D721Med (cell line): ENCODE measurements at regions not wholly inside any gene's neighbourhood (a gene's known extent, or its start where the extent isn't known, plus 50 kb on each side); places are given as distances from the start of the nearest gene placed in this dataset.

Experiments used
- DNase-seq: peaks from one replicate; pipeline ENCODE4 v3.0.0; 2011; ENCODE audit warnings: low spot score; ENCODE audit not compliant: insufficient read length
- FAIRE-seq: peaks from 2 replicates; lab custom pipeline; 2011; peaks lifted over from hg19 to GRCh38; lab: Jason Lieb, UNC
- TF ChIP-seq, protein P1 (sequence below): IDR thresholded peaks from 2 replicates; pipeline ENCODE4 v1.5.1; 2012; ENCODE audit warnings: mild to moderate bottlenecking, control low read depth; ENCODE audit not compliant: insufficient read depth; ENCODE audit errors: missing control alignments

GRCh38 chr4:135164601-135165000 is 963.0 kb upstream of the PABPC4L start:
- DNase-seq (no peak), FAIRE-seq (no peak)
- TF ChIP-seq, protein P1, sequence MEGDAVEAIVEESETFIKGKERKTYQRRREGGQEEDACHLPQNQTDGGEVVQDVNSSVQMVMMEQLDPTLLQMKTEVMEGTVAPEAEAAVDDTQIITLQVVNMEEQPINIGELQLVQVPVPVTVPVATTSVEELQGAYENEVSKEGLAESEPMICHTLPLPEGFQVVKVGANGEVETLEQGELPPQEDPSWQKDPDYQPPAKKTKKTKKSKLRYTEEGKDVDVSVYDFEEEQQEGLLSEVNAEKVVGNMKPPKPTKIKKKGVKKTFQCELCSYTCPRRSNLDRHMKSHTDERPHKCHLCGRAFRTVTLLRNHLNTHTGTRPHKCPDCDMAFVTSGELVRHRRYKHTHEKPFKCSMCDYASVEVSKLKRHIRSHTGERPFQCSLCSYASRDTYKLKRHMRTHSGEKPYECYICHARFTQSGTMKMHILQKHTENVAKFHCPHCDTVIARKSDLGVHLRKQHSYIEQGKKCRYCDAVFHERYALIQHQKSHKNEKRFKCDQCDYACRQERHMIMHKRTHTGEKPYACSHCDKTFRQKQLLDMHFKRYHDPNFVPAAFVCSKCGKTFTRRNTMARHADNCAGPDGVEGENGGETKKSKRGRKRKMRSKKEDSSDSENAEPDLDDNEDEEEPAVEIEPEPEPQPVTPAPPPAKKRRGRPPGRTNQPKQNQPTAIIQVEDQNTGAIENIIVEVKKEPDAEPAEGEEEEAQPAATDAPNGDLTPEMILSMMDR, result no peak

GRCh38 chr4:135144498-135144897 is 942.9 kb upstream of the PABPC4L start:
- DNase-seq (no peak), FAIRE-seq (no peak)
- TF ChIP-seq, protein P1, result no peak

DNA sequence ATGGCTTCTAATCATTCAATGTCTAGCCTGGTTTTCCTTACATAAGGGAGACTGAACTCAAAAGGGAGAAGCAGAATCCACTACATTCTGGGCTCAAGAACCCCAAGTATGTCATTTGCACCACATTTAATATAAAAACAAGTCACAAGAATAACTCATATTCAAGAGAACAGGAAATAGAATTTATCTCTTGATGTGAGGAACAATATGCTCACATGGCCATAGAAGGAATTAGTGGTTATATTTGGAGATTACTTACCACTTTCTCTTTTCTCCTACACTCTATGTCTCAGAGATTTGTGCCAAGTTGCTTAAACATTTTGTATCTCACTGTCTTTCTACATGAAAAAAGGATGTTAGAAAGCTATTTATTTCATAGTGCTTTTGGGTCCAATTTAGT is 922.6 kb upstream of the PABPC4L start:
- TF ChIP-seq, protein P1, result no peak
- DNase-seq (no peak), FAIRE-seq (no peak)

- TF ChIP-seq, protein P1, result no peak
- no peak for DNase-seq
- FAIRE-seq, result no peak
Measured at GRCh38 chr4:135123632-135124031, 922.0 kb upstream of the PABPC4L start.

DNA sequence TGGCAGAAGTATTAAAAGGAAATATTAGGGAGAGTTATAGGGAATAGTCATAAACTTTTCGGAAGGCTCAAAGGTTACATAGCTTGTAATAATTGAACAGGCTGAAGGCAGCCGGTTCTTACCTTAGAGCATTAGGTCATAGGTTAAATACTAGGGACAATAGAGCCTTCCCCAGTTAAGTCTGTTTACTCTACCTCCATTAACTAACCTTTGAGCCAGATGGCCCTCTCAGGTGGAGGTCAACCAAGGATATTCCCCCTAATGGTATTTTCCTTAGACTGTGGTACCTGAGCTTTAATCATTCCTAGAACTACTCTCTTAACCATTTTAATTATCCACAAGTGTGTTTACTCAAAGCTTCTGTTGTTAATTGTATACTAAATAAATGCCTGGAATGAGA is 920.9 kb upstream of the PABPC4L start:
- DNase-seq, result no peak
- no peak for FAIRE-seq
- TF ChIP-seq, protein P1, result no peak

DNA sequence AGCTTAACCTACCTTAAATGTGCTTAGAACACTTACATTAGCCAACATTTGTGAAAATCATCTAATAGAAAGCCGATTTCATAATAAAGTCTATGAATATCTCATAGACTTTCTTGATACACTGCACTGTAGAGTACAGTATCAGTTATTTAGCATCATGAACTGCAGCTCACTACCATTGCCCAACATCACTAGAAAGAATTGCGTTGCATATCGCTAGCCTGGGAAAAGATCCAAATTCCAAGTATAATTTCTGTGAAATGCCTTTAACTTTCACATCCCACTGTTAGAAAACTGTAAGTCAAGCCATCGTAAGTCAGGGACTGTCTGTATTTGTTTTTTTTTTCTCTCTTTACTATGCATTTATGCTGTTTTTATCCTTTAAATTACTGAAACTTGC is 918.6 kb upstream of the PABPC4L start:
- DNase-seq (no peak), FAIRE-seq (no peak)
- TF ChIP-seq, protein P1, result no peak

DNA sequence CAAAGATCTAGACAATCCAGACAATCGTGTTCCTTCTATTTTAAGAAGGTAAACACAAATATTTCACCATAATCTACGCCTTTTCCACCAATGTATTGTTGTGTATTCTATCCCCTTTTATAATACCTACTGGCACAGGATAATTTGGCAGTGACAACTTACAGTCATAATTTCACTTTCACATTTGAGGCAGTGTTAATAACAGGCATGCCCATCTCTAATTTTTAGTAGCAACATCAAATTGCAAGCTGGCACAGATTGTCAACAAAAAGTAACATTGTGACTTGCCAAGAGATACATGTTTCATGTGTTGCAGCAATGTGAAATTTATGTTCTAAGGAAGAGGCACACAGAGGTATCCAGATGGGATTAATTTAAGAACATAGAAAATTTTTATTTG is 912.5 kb upstream of the PABPC4L start:
- DNase-seq (no peak), FAIRE-seq (no peak)
- TF ChIP-seq, protein P1, result no peak
